ENCODE measurements at regions not wholly inside any gene's neighbourhood (a gene's known extent, or its start where the extent isn't known, plus 50 kb on each side); places are given as distances from the start of the nearest gene placed in this dataset.

DNA sequence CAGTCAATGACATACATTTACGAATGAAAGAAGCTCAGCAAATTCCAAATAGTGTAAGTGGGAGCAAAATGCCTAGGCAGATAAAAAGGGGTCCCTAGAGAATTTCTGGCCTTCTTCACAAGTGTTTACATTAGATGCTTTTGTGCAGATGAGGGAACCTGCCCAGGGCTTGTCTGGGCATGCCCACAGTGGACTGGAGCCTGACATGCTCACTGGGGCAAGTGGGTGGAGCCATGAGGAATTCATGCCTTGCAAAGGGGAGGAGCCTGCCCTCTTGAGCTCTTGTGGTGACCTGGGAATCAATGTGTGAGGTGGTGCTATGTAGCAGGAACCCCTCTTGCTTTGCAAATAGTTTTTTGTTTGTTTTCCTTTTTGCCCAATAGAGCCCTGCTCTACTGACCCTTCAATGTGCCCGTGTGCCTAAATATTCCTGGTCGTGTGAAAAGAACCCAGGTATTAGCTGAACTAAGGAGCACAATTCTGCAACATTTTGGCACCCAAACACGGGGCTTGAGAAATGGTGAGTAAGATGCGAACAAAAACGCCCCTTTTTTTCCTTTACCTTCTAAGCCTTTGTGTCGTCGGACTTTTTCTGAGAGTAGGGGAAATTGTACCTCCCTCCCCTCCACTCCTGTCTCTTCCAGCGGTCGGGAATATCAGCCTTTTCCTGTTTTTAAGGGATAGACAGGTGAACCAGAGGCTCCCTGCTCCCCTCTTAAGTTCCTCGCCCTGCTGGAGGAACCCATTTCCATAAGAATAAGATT is 433.8 kb upstream of the CDH9 start:
- TF ChIP-seq, protein P1, sequence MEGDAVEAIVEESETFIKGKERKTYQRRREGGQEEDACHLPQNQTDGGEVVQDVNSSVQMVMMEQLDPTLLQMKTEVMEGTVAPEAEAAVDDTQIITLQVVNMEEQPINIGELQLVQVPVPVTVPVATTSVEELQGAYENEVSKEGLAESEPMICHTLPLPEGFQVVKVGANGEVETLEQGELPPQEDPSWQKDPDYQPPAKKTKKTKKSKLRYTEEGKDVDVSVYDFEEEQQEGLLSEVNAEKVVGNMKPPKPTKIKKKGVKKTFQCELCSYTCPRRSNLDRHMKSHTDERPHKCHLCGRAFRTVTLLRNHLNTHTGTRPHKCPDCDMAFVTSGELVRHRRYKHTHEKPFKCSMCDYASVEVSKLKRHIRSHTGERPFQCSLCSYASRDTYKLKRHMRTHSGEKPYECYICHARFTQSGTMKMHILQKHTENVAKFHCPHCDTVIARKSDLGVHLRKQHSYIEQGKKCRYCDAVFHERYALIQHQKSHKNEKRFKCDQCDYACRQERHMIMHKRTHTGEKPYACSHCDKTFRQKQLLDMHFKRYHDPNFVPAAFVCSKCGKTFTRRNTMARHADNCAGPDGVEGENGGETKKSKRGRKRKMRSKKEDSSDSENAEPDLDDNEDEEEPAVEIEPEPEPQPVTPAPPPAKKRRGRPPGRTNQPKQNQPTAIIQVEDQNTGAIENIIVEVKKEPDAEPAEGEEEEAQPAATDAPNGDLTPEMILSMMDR (IDR thresholded peaks at IDR 0.05) = no peak
- H3K36me3 ChIP-seq (ENCODE audit: control insufficient read depth, insufficient read depth, low read length) = no peaks in the 10 kb centered on the region
- Mint-ChIP-seq H3K36me3 (peaks cover 5% of the 10 kb centered on the region), H3K27ac (no peak overlapping the region), H3K4me3 (no peak overlapping the region), H3K9me3 (peaks cover 7 to 8% of the 10 kb centered on the region in 2 donors), H3K4me1 (no peaks in the 10 kb centered on the region), H3K27me3 (ENCODE audit: low read depth in 2 of 2) (no peaks in the 10 kb centered on the region)
- H3K4me1 ChIP-seq (ENCODE audit: control insufficient read depth, insufficient read depth, low read length) = no peaks in the 10 kb centered on the region
- H3K27ac ChIP-seq (ENCODE audit: low read length) = no peak overlapping the region
- WGBS (ENCODE audit: insufficient coverage) = 89% methylated on average over 11 of the region's 11 CpGs
- H3K4me3 ChIP-seq (ENCODE audit: low read length) = no peak overlapping the region
- peaks cover 13% of the 10 kb centered on the region for H3K9me3 ChIP-seq (ENCODE audit: control insufficient read depth, insufficient read depth, low read length)
- ATAC-seq (no peak), DNase-seq (no peak)
- no peaks in the 10 kb centered on the region for H3K27me3 ChIP-seq (ENCODE audit: control insufficient read depth, insufficient read depth, low read length)
- intact Hi-C loops (cut with micrococcal nuclease) = no loop called here

DNA sequence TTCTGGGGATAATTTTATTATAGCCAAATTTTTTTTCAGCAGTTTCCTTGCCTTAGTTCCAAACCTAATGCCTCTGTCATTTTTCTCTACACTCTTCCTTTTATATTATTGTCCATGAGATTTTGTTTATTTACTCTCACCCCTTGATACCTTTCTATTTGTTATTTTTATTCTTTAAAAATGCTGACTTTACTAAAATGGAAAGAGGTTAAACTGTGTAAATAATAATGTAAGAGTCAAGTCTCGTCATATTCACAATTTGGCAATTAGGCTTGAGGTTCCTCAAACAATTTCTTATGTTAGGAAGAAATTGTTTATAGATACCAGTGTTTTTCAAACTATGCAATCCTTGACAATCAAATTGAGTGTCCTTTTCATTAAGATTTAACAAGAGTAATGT is 428.6 kb upstream of the CDH9 start:
- no peak overlapping the region for H3K27ac Mint-ChIP-seq
- no peaks in the 10 kb centered on the region for H3K4me1 ChIP-seq (ENCODE audit: control insufficient read depth, insufficient read depth, low read length)
- H3K4me3 Mint-ChIP-seq = no peak overlapping the region
- ATAC-seq (no peak), DNase-seq (no peak)
- H3K27ac ChIP-seq (ENCODE audit: low read length) = no peak overlapping the region
- H3K27me3 Mint-ChIP-seq (ENCODE audit: low read depth in 2 of 2) = no peaks in the 10 kb centered on the region
- peaks cover 10% of the 10 kb centered on the region in 2 donors for H3K9me3 Mint-ChIP-seq
- no peaks in the 10 kb centered on the region for H3K4me1 Mint-ChIP-seq
- TF ChIP-seq, protein P1 (IDR thresholded peaks at IDR 0.05) = no peak
- H3K27me3 ChIP-seq (ENCODE audit: control insufficient read depth, insufficient read depth, low read length) = no peaks in the 10 kb centered on the region
- WGBS (ENCODE audit: insufficient coverage) = 64% methylated on average over 1 of the region's 1 CpG
- intact Hi-C loops (cut with micrococcal nuclease) = no loop called here
- H3K9me3 ChIP-seq (ENCODE audit: control insufficient read depth, insufficient read depth, low read length) = peaks cover 15% of the 10 kb centered on the region
- peaks cover 10% of the 10 kb centered on the region for H3K36me3 Mint-ChIP-seq
- H3K4me3 ChIP-seq (ENCODE audit: low read length) = no peak overlapping the region
- no peaks in the 10 kb centered on the region for H3K36me3 ChIP-seq (ENCODE audit: control insufficient read depth, insufficient read depth, low read length)

GRCh38 chr5:27465140-27465539 is 426.8 kb upstream of the CDH9 start:
- 60% methylated on average over 4 of the region's 5 CpGs for WGBS (ENCODE audit: insufficient coverage)
- peaks cover 10% of the 10 kb centered on the region for H3K36me3 Mint-ChIP-seq
- H3K27ac ChIP-seq (ENCODE audit: low read length) = no peak overlapping the region
- peaks cover 6 to 16% of the 10 kb centered on the region in 2 donors for H3K9me3 Mint-ChIP-seq
- no peak overlapping the region for H3K27ac Mint-ChIP-seq
- ATAC-seq (no peak), DNase-seq (no peak)
- intact Hi-C loops (cut with micrococcal nuclease) = no loop called here
- TF ChIP-seq, protein P1 (IDR thresholded peaks at IDR 0.05) = no peak
- peaks cover 14% of the 10 kb centered on the region for H3K9me3 ChIP-seq (ENCODE audit: control insufficient read depth, insufficient read depth, low read length)
- H3K4me1 Mint-ChIP-seq = no peaks in the 10 kb centered on the region
- H3K4me3 Mint-ChIP-seq = no peak overlapping the region
- H3K27me3 Mint-ChIP-seq (ENCODE audit: low read depth in 2 of 2) = no peaks in the 10 kb centered on the region
- no peaks in the 10 kb centered on the region for H3K4me1 ChIP-seq (ENCODE audit: control insufficient read depth, insufficient read depth, low read length)
- H3K27me3 ChIP-seq (ENCODE audit: control insufficient read depth, insufficient read depth, low read length) = no peaks in the 10 kb centered on the region
- no peaks in the 10 kb centered on the region for H3K36me3 ChIP-seq (ENCODE audit: control insufficient read depth, insufficient read depth, low read length)
- no peak overlapping the region for H3K4me3 ChIP-seq (ENCODE audit: low read length)
